GM12878 (cell line): ENCODE measurements at regions not wholly inside any gene's neighbourhood (a gene's known extent, or its start where the extent isn't known, plus 50 kb on each side); places are given as distances from the start of the nearest gene placed in this dataset.

Experiments
- BHLHE40 ChIP-seq, 2 experiments: fragments of 450-650 bp in 1 of 2; IDR thresholded peaks; 2 replicates each; pipeline ENCODE4 v1.6.1; 2011 to 2017; ENCODE audit warnings: low read depth in 2 of 2, borderline replicate concordance in 1 of 2, improper control_type of control experiment in 1 of 2, low read length in 1 of 2, mild to moderate bottlenecking in 1 of 2
- CHD4 ChIP-seq: fragments of 200-600 bp; sonication (generic); IDR thresholded peaks from 2 replicates; pipeline ENCODE4 v1.6.1; 2016; ENCODE audit warnings: mild to moderate bottlenecking
- EZH2 ChIP-seq: IDR thresholded peaks from 2 replicates; pipeline ENCODE4 v1.6.1; 2012; ENCODE audit warnings: low read depth, mild to moderate bottlenecking, control low read depth, inconsistent platforms, low read length, borderline replicate concordance; ENCODE audit not compliant: control insufficient read depth
- JUND ChIP-seq: IDR thresholded peaks from 2 replicates; pipeline ENCODE4 v1.6.1; 2012; ENCODE audit warnings: low read depth, mild to moderate bottlenecking, low read length, improper control_type of control experiment, moderate library complexity
- KAT2A ChIP-seq: conservative IDR thresholded peaks from 2 replicates; pipeline ENCODE4 v1.6.1; 2011; ENCODE audit warnings: low read depth, low read length; ENCODE audit not compliant: control insufficient read depth
- MXI1 ChIP-seq: fragments of 150-350 bp; IDR thresholded peaks from 2 replicates; pipeline ENCODE4 v1.6.1; 2011; ENCODE audit warnings: low read depth, mild to moderate bottlenecking, inconsistent platforms, low read length, improper control_type of control experiment
- MYC ChIP-seq: IDR thresholded peaks from 2 replicates; pipeline ENCODE4 v1.6.1; 2011; ENCODE audit warnings: mild to moderate bottlenecking, low read length, moderate library complexity, inconsistent platforms; ENCODE audit not compliant: insufficient read depth, insufficient replicate concordance, insufficient read length, severe bottlenecking
- NR2C2 ChIP-seq: IDR thresholded peaks from 2 replicates; pipeline ENCODE4 v1.6.1; 2011; ENCODE audit warnings: borderline replicate concordance, low read depth; ENCODE audit not compliant: control insufficient read depth, insufficient read length
- SIX5 ChIP-seq: IDR thresholded peaks from 2 replicates; pipeline ENCODE4 v1.6.1; 2011; ENCODE audit warnings: mild to moderate bottlenecking, low read depth, low read length, moderate library complexity; ENCODE audit not compliant: severe bottlenecking
- SMARCA5 ChIP-seq: fragments of 450-650 bp; IDR thresholded peaks from 2 replicates; pipeline ENCODE4 v1.6.1; 2017; ENCODE audit warnings: mild to moderate bottlenecking
- SRF ChIP-seq, 2 experiments: IDR thresholded peaks; 2 replicates each; pipeline ENCODE4 v1.6.1; 2011; ENCODE audit warnings: low read depth in 2 of 2, low read length in 2 of 2, mild to moderate bottlenecking in 1 of 2, moderate library complexity in 1 of 2
- TCF12 ChIP-seq: IDR thresholded peaks from 2 replicates; pipeline ENCODE4 v1.6.1; 2011; ENCODE audit warnings: low read depth, mild to moderate bottlenecking, low read length
- TCF3 ChIP-seq: IDR thresholded peaks from 2 replicates; pipeline ENCODE4 v1.6.1; 2012; ENCODE audit warnings: low read depth, mild to moderate bottlenecking, low read length, borderline replicate concordance; ENCODE audit not compliant: insufficient read depth
- ZBED1 ChIP-seq: IDR thresholded peaks from 2 replicates; pipeline ENCODE4 v1.6.1; 2016; ENCODE audit warnings: borderline replicate concordance
- TF ChIP-seq, protein P1 (sequence below): fragments of 450-650 bp; IDR thresholded peaks from 2 replicates; pipeline ENCODE4 v1.6.1; 2017; ENCODE audit warnings: mild to moderate bottlenecking

DNA sequence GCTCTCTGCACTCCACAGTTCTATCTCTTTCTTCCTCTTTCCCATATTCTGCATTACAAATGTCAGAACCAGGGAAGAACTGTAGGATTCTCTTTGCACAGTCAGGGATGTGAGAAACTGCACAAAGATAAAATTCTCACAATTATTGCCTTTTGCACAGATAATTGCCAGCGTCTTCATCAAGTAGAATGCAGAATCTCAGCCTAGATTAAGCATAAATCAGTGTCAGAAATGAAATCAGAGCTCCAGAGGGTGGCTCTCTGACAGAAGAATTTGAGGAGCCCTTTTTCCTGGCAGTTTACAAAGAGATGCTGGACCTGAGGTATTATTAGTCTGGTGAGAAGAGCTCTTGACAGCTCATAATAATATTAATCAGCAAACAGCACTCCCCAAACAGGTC is 173.1 kb downstream of the PTH2R start (continued):
- TF ChIP-seq NR2C2 (no peak), BHLHE40 (IDR thresholded peaks at IDR 0.05; ENCODE audit: borderline replicate concordance in 1 of 2, low read depth in 2 of 2, low read length in 1 of 2) (no peak), TCF12 (no peak), SMARCA5 (no peak), SRF (IDR thresholded peaks at IDR 0.05; ENCODE audit: low read depth in 2 of 2, low read length in 2 of 2) (no peak), KAT2A (no peak), SIX5 (no peak), MYC (no peak), TCF3 (no peak), JUND (no peak), ZBED1 (no peak), MXI1 (no peak), CHD4 (no peak), EZH2 (no peak)
- TF ChIP-seq, protein P1, sequence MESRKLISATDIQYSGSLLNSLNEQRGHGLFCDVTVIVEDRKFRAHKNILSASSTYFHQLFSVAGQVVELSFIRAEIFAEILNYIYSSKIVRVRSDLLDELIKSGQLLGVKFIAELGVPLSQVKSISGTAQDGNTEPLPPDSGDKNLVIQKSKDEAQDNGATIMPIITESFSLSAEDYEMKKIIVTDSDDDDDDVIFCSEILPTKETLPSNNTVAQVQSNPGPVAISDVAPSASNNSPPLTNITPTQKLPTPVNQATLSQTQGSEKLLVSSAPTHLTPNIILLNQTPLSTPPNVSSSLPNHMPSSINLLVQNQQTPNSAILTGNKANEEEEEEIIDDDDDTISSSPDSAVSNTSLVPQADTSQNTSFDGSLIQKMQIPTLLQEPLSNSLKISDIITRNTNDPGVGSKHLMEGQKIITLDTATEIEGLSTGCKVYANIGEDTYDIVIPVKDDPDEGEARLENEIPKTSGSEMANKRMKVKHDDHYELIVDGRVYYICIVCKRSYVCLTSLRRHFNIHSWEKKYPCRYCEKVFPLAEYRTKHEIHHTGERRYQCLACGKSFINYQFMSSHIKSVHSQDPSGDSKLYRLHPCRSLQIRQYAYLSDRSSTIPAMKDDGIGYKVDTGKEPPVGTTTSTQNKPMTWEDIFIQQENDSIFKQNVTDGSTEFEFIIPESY, result no peak
